Naive thymus-derived CD4-positive, alpha-beta T cell (primary cell): ENCODE measurements at regions not wholly inside any gene's neighbourhood (a gene's known extent, or its start where the extent isn't known, plus 50 kb on each side); places are given as distances from the start of the nearest gene placed in this dataset.
A peak's percentile ranks its signal among the peaks of the same experiment; 100 is the strongest.

ENCODE experiments used
- ATAC-seq: fragments of 150-1000 bp; cut with Tn5 transposase; 2 replicates; pipeline ENCODE4 v1.10.0; 2021; ENCODE audit warnings: mild to moderate bottlenecking, moderate library complexity
- CTCF ChIA-PET: fragments of 350-600 bp; sonication (Branson Sonifier 250); formaldehyde crosslinking; loops from one replicate; lab custom pipeline; 2021; ENCODE audit warnings: antibody characterized with exemption; lab: Charles Lee
- POLR2A ChIA-PET: fragments of 350-600 bp; sonication (Branson Sonifier 250); formaldehyde crosslinking; loops from one replicate; lab custom pipeline; 2021; ENCODE audit warnings: antibody characterized with exemption, inconsistent platforms; lab: Charles Lee
- DNase-seq, 9 donors: peaks; one replicate each; pipeline versions ENCODE4 v3.0.0 to v3.0.0-alpha.2; 2020 to 2022; ENCODE audit warnings: mixed read lengths in 1 of 9
- H3K27ac ChIP-seq: one replicate; pipeline ENCODE4 v1.7.0; 2013; ENCODE audit warnings: mild to moderate bottlenecking, low read depth, low read length, moderate library complexity
- H3K27me3 ChIP-seq, 2 donors: one replicate each; pipeline ENCODE4 v1.7.0; 2013; ENCODE audit warnings: low read length in 2 of 2, mild to moderate bottlenecking in 2 of 2, moderate library complexity in 2 of 2; ENCODE audit not compliant: control insufficient read depth in 2 of 2, insufficient read depth in 2 of 2
- H3K36me3 ChIP-seq, 3 experiments: 1 replicate in 2 of 3; 2 replicates in 1 of 3; pipeline ENCODE4 v1.7.0; 2013; ENCODE audit warnings: low read length in 3 of 3, mild to moderate bottlenecking in 3 of 3, moderate library complexity in 1 of 3; ENCODE audit not compliant: insufficient read depth in 3 of 3, control insufficient read depth in 2 of 3
- H3K4me1 ChIP-seq, 2 donors: one replicate each; pipeline ENCODE4 v1.7.0; 2013; ENCODE audit warnings: low read length in 2 of 2, mild to moderate bottlenecking in 2 of 2, moderate library complexity in 1 of 2; ENCODE audit not compliant: control insufficient read depth in 2 of 2, insufficient read depth in 2 of 2
- H3K4me3 ChIP-seq: 2 replicates; pipeline ENCODE4 v1.7.0; 2013; ENCODE audit warnings: mild to moderate bottlenecking, low read length
- H3K9me3 ChIP-seq, 3 experiments: 1 replicate in 2 of 3; 2 replicates in 1 of 3; pipeline ENCODE4 v1.7.0; 2013; ENCODE audit warnings: low read length in 3 of 3; ENCODE audit not compliant: control insufficient read depth in 2 of 3
- H3K27ac Mint-ChIP-seq, 9 donors: one replicate each; pipeline ENCODE4 v1.8.0; 2020 to 2022; ENCODE audit warnings: mixed read lengths in 9 of 9, mild to moderate bottlenecking in 8 of 9, moderate library complexity in 5 of 9, inconsistent platforms in 2 of 9
- H3K27me3 Mint-ChIP-seq, 5 donors: one replicate each; pipeline ENCODE4 v1.8.0; 2021 to 2022; ENCODE audit warnings: mixed read lengths in 5 of 5, mild to moderate bottlenecking in 1 of 5
- H3K36me3 Mint-ChIP-seq, 5 donors: one replicate each; pipeline ENCODE4 v1.8.0; 2020 to 2022; ENCODE audit warnings: mixed read lengths in 5 of 5, mild to moderate bottlenecking in 3 of 5, inconsistent platforms in 1 of 5
- H3K4me1 Mint-ChIP-seq, 7 donors: one replicate each; pipeline ENCODE4 v1.8.0; 2020 to 2022; ENCODE audit warnings: mixed read lengths in 7 of 7, mild to moderate bottlenecking in 3 of 7, inconsistent platforms in 1 of 7
- H3K4me3 Mint-ChIP-seq, 10 donors: one replicate each; pipeline ENCODE4 v1.8.0; 2020 to 2022; ENCODE audit warnings: mild to moderate bottlenecking in 10 of 10, mixed read lengths in 10 of 10, moderate library complexity in 6 of 10, inconsistent platforms in 2 of 10
- H3K9me3 Mint-ChIP-seq, 11 donors: one replicate each; pipeline ENCODE4 v1.8.0; 2020 to 2022; ENCODE audit warnings: mixed read lengths in 11 of 11, mild to moderate bottlenecking in 4 of 11, inconsistent platforms in 1 of 11, moderate library complexity in 1 of 11
- intact Hi-C, 2 donors: fragments of 100-400 bp; cut with micrococcal nuclease; formaldehyde crosslinking; loops; one replicate each; pipeline ENCODE4 v1.15.1; 2023

GRCh38 chr20:24046888-24047287 is 58.3 kb upstream of the GGTLC1 start:
- Mint-ChIP-seq H3K4me3 (peak overlapping the region in 5 of 10 donors; percentile 16 to 75 (median 28)), H3K27me3 (no peaks in the 10 kb centered on the region), H3K36me3 (peaks cover 0 to 15% (median 0%) of the 10 kb centered on the region in 5 donors), H3K27ac (peak overlapping the region in 8 of 9 donors; percentile 21 to 93 (median 83)), H3K9me3 (peaks cover 0 to under 1% (median 0%) of the 10 kb centered on the region in 11 donors), H3K4me1 (peaks cover 37 to 83% (median 71%) of the 10 kb centered on the region in 7 donors)
- H3K36me3 ChIP-seq = no peaks in the 10 kb centered on the region
- no peak overlapping the region for H3K27ac ChIP-seq
- H3K4me3 ChIP-seq = no peak overlapping the region
- H3K4me1 ChIP-seq = peaks cover 12 to 44% of the 10 kb centered on the region in 2 donors
- intact Hi-C loops = loop anchor here (2.0 kb wide), 1 partner anchor 14 kb away; no protein-coding TSS in a partner anchor
- H3K27me3 ChIP-seq = no peaks in the 10 kb centered on the region
- POLR2A ChIA-PET = interaction anchor here (0.7 to 2.3 kb wide), 6 partner anchors 8 to 94 kb away, joined by 3 to 12 read pairs (median 4); no protein-coding TSS in a partner anchor
- H3K9me3 ChIP-seq = no peaks in the 10 kb centered on the region
- CTCF ChIA-PET = no interaction called here
- ATAC-seq (no peak), DNase-seq (no peak)

GRCh38 chr20:24045621-24046318 is 57.2 kb upstream of the GGTLC1 start:
- POLR2A ChIA-PET = interaction anchor here (0.8 to 2.3 kb wide), 6 partner anchors 9 to 26 kb away, joined by 3 to 12 read pairs (median 4); no protein-coding TSS in a partner anchor
- peak in 5 of 9 donors; percentile 30 to 48 (median 37) for DNase-seq
- H3K36me3 ChIP-seq = no peaks in the 10 kb centered on the region
- intact Hi-C loops = loop anchor here (1.0 to 2.0 kb wide), 5 partner anchors 13 to 55 kb away; no protein-coding TSS in a partner anchor
- Mint-ChIP-seq H3K4me1 (peaks cover 34 to 77% (median 64%) of the 10 kb centered on the region in 7 donors), H3K27ac (peak overlapping the region; percentile 76 to 95 (median 87)), H3K27me3 (no peaks in the 10 kb centered on the region), H3K36me3 (peaks cover 0 to 18% (median 0%) of the 10 kb centered on the region in 5 donors), H3K9me3 (peaks cover 0 to 3% (median 0%) of the 10 kb centered on the region in 11 donors), H3K4me3 (peak overlapping the region; percentile 31 to 78 (median 57))
- ATAC-seq = peak; percentile 67
- H3K4me3 ChIP-seq = peak overlapping the region; percentile 44
- H3K4me1 ChIP-seq = peaks cover 12 to 37% of the 10 kb centered on the region in 2 donors
- CTCF ChIA-PET = interaction anchor here (1.0 kb wide), 1 partner anchor 108 kb away, joined by 3 read pairs; no protein-coding TSS in a partner anchor
- H3K27me3 ChIP-seq = no peaks in the 10 kb centered on the region
- peak overlapping the region; percentile 60 for H3K27ac ChIP-seq
- no peaks in the 10 kb centered on the region for H3K9me3 ChIP-seq

DNA sequence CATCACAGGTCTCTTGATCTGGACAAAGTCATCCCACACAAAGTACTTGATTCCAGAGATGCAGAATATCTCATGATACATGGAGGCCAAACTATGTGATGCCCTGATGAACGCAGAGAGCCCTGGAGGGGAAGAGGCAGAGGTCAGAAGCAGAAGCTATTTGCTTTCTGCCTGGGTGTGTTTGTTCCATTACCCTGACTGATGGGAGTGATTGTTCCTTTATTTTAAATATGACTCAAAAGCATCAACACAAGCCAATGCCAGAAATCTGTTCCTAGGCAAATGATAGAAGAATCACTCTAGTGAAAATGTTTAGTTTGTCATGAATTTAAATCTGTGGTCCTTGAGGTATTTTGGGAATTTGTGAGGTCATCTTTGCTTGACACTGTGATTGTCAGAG is 54.7 kb upstream of the GGTLC1 start:
- Histone ChIP-seq H3K9me3 (no peaks in the 10 kb centered on the region), H3K27ac (no peak overlapping the region), H3K4me3 (no peak overlapping the region), H3K4me1 (peaks cover 12 to 20% of the 10 kb centered on the region in 2 donors), H3K27me3 (no peaks in the 10 kb centered on the region), H3K36me3 (no peaks in the 10 kb centered on the region)
- ChIA-PET CTCF (interaction anchor here (1.6 kb wide), 1 partner anchor 12 kb away, joined by 4 read pairs; no protein-coding TSS in a partner anchor), POLR2A (interaction anchor here (0.8 to 2.1 kb wide), 3 partner anchors 14 to 982 kb away, joined by 3 to 9 read pairs (median 4); no protein-coding TSS in a partner anchor)
- peaks cover 0 to 11% (median 0%) of the 10 kb centered on the region in 5 donors for H3K36me3 Mint-ChIP-seq
- no peak for ATAC-seq
- H3K4me3 Mint-ChIP-seq = no peak overlapping the region
- H3K27me3 Mint-ChIP-seq = no peaks in the 10 kb centered on the region
- peaks cover 24 to 66% (median 57%) of the 10 kb centered on the region in 7 donors for H3K4me1 Mint-ChIP-seq
- H3K9me3 Mint-ChIP-seq = peaks cover 0 to 4% (median 0%) of the 10 kb centered on the region in 11 donors
- H3K27ac Mint-ChIP-seq = peak overlapping the region in 4 of 9 donors; percentile 21 to 80 (median 55)
- no peak for DNase-seq
- intact Hi-C loops = no loop called here

DNA sequence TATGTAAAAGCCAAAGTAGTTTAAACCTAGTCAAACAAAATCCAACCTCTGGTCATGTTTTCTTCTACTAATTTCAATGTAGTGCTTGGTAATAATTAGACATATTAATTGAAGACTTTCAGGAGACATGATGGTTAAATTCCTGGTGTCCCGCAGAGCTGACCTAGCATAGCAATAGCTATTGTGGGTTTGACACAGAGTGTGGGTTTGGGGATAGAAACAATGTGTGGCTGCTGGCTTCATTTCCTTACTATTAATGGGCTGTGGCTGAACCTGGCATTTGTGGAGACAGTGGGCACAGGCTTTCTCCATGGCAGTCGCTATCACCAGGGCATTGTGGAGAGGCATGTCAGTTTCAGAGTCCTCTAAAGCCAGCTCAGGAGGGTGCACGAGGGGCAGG is 54.1 kb upstream of the GGTLC1 start:
- no peak for DNase-seq
- Mint-ChIP-seq H3K4me1 (peaks cover 26 to 67% (median 55%) of the 10 kb centered on the region in 7 donors), H3K4me3 (no peak overlapping the region), H3K27ac (peak overlapping the region in 3 of 9 donors; percentile 42 to 78 (median 75)), H3K36me3 (peaks cover 0 to 11% (median 0%) of the 10 kb centered on the region in 5 donors), H3K27me3 (no peaks in the 10 kb centered on the region), H3K9me3 (peaks cover 0 to 4% (median 0%) of the 10 kb centered on the region in 11 donors)
- Histone ChIP-seq H3K9me3 (no peaks in the 10 kb centered on the region), H3K27me3 (no peaks in the 10 kb centered on the region), H3K36me3 (no peaks in the 10 kb centered on the region), H3K4me1 (peaks cover 12 to 20% of the 10 kb centered on the region in 2 donors), H3K27ac (no peak overlapping the region), H3K4me3 (no peak overlapping the region)
- ChIA-PET POLR2A (interaction anchor here (0.8 to 2.1 kb wide), 3 partner anchors 13 to 983 kb away, joined by 3 to 9 read pairs (median 4); no protein-coding TSS in a partner anchor), CTCF (interaction anchor here (1.6 kb wide), 1 partner anchor 12 kb away, joined by 4 read pairs; no protein-coding TSS in a partner anchor)
- intact Hi-C loops = no loop called here
- ATAC-seq = no peak

- H3K4me1 ChIP-seq = peaks cover 9% of the 10 kb centered on the region in 2 donors
- Mint-ChIP-seq H3K4me3 (no peak overlapping the region), H3K4me1 (peaks cover 14 to 54% (median 42%) of the 10 kb centered on the region in 7 donors), H3K27ac (peak overlapping the region in 3 of 9 donors; percentile 7 to 78 (median 14)), H3K36me3 (peaks cover 0 to 9% (median 0%) of the 10 kb centered on the region in 5 donors), H3K27me3 (no peaks in the 10 kb centered on the region), H3K9me3 (peaks cover 0 to 4% (median 0%) of the 10 kb centered on the region in 11 donors)
- H3K27me3 ChIP-seq = no peaks in the 10 kb centered on the region
- ATAC-seq (no peak), DNase-seq (no peak)
- ChIA-PET POLR2A (interaction anchor here (1.3 to 2.1 kb wide), 2 partner anchors 13 to 23 kb away, joined by 4 to 9 read pairs; no protein-coding TSS in a partner anchor), CTCF (no interaction called here)
- intact Hi-C loops = no loop called here
- no peaks in the 10 kb centered on the region for H3K9me3 ChIP-seq
- H3K4me3 ChIP-seq = no peak overlapping the region
- no peak overlapping the region for H3K27ac ChIP-seq
- H3K36me3 ChIP-seq = no peaks in the 10 kb centered on the region
Measured at GRCh38 chr20:24040896-24041459, 52.4 kb upstream of the GGTLC1 start.

DNA sequence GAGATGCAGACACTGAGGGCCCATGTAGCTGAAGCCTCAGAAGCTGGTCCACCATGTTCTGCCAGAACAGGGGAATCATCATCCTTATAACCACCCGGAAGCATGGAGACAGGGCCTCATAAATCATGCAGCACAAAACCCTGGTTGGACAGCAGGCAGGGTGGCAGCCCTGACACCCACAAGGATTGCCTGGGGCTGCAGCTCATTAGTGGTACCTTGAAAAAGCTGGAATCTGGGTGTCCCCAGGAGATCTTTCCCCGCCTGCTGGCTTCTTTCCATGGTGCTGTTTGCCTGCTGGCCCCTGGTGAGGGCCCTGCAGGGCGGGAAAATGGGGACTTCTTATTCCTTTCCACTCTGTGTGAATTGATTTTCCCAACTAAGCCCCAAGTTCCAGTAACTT is 50.6 kb upstream of the GGTLC1 start:
- Histone ChIP-seq H3K27me3 (no peaks in the 10 kb centered on the region), H3K27ac (no peak overlapping the region), H3K36me3 (no peaks in the 10 kb centered on the region), H3K4me1 (no peaks in the 10 kb centered on the region), H3K4me3 (no peak overlapping the region), H3K9me3 (no peaks in the 10 kb centered on the region)
- no peaks in the 10 kb centered on the region for H3K27me3 Mint-ChIP-seq
- POLR2A ChIA-PET = no interaction called here
- intact Hi-C loops = no loop called here
- DNase-seq (no peak), ATAC-seq (no peak)
- H3K9me3 Mint-ChIP-seq = peaks cover 0 to 4% (median 0%) of the 10 kb centered on the region in 11 donors
- no peak overlapping the region for H3K4me3 Mint-ChIP-seq
- H3K27ac Mint-ChIP-seq = peak overlapping the region in 1 of 9 donors; percentile 49
- H3K4me1 Mint-ChIP-seq = peaks cover 5 to 45% (median 30%) of the 10 kb centered on the region in 7 donors
- peaks cover 0 to 9% (median 0%) of the 10 kb centered on the region in 5 donors for H3K36me3 Mint-ChIP-seq
- CTCF ChIA-PET = no interaction called here
